Adipose tissue (tissue), 3 donors: ENCODE measurements at regions not wholly inside any gene's neighbourhood (a gene's known extent, or its start where the extent isn't known, plus 50 kb on each side); places are given as distances from the start of the nearest gene placed in this dataset.

Experiments used
- H3K27ac ChIP-seq: one replicate; pipeline ENCODE4 v1.5.1; 2013; ENCODE audit warnings: low read depth, low read length
- WGBS, 3 donors: extraction: QIAGEN DNeasy Blood & Tissue Kit; methylation state at CpG; one replicate each; pipeline ENCODE4 v1.1.7; 2013; 5-methylcytosine and 5-hydroxymethylcytosine counted together
- donor health status: healthy with polysubstance abuse.
- donor health status: Bipolar disorder and iron deficiency.
- donor health status: healthy.

GRCh38 chr2:129302561-129303183 is 676.8 kb upstream of the RAB6C start:
- no peak overlapping the region for H3K27ac ChIP-seq
- WGBS, 3 donors = 58 to 73% (median 61%) methylated on average over 6 of the region's 6 CpGs

GRCh38 chr2:129314120-129314519 is 665.3 kb upstream of the RAB6C start:
- WGBS, 3 donors = 87 to 89% (median 88%) methylated on average over 9 of the region's 9 CpGs
- H3K27ac ChIP-seq = no peak overlapping the region

- WGBS, 3 donors = 79 to 86% (median 83%) methylated on average over 26 to 27 of the region's 27 CpGs
Measured at GRCh38 chr2:129318581-129319421, 660.7 kb upstream of the RAB6C start.

GRCh38 chr2:129319422-129319717 is 660.1 kb upstream of the RAB6C start:
- WGBS, 3 donors = 88 to 90% (median 89%) methylated on average over 7 of the region's 7 CpGs
- no peak overlapping the region for H3K27ac ChIP-seq

More at GRCh38 chr2:129318581-129319421, 660.7 kb upstream of the RAB6C start:
- no peak overlapping the region for H3K27ac ChIP-seq

- 90 to 94% (median 93%) methylated on average over 4 of the region's 4 CpGs for WGBS, 3 donors
- no peak overlapping the region for H3K27ac ChIP-seq
Measured at GRCh38 chr2:129320288-129320687, 659.2 kb upstream of the RAB6C start.

GRCh38 chr2:129324349-129324748 is 655.1 kb upstream of the RAB6C start:
- H3K27ac ChIP-seq = no peak overlapping the region
- 56 to 80% (median 75%) methylated on average over 2 of the region's 2 CpGs for WGBS, 3 donors

- H3K27ac ChIP-seq = no peak overlapping the region
- 74 to 97% (median 95%) methylated on average over 2 of the region's 2 CpGs for WGBS, 3 donors
Measured at GRCh38 chr2:129325151-129325550, 654.3 kb upstream of the RAB6C start.

- no peak overlapping the region for H3K27ac ChIP-seq
- WGBS, 3 donors = 31 to 77% (median 45%) methylated on average over 4 of the region's 4 CpGs
Measured at GRCh38 chr2:129329574-129329973, 649.9 kb upstream of the RAB6C start.

GRCh38 chr2:129330504-129330903 is 649.0 kb upstream of the RAB6C start:
- WGBS, 3 donors = 86 to 89% (median 86%) methylated on average over 2 of the region's 2 CpGs
- H3K27ac ChIP-seq = no peak overlapping the region

GRCh38 chr2:129331638-129332037 is 647.8 kb upstream of the RAB6C start:
- WGBS, 3 donors = 79 to 91% (median 86%) methylated on average over 7 of the region's 7 CpGs
- H3K27ac ChIP-seq = no peak overlapping the region

- H3K27ac ChIP-seq = no peak overlapping the region
- WGBS, 3 donors = 84 to 93% (median 85%) methylated on average over 5 of the region's 5 CpGs
Measured at GRCh38 chr2:129334128-129334527, 645.3 kb upstream of the RAB6C start.

- WGBS, 3 donors = 64 to 73% (median 72%) methylated on average over 13 of the region's 13 CpGs
- H3K27ac ChIP-seq = no peak overlapping the region
Measured at GRCh38 chr2:129334696-129335410, 644.6 kb upstream of the RAB6C start.

- WGBS, 3 donors = 78 to 96% (median 93%) methylated on average over 1 of the region's 1 CpG
- H3K27ac ChIP-seq = no peak overlapping the region
Measured at GRCh38 chr2:129336276-129336675, 643.2 kb upstream of the RAB6C start.

- no peak overlapping the region for H3K27ac ChIP-seq
- WGBS, 3 donors = 88 to 93% (median 92%) methylated on average over 6 of the region's 6 CpGs
Measured at GRCh38 chr2:129337076-129337475, 642.4 kb upstream of the RAB6C start.

- no peak overlapping the region for H3K27ac ChIP-seq
- WGBS, 3 donors = 95 to 100% (median 96%) methylated on average over 1 of the region's 1 CpG
Measured at GRCh38 chr2:129345540-129345939, 633.9 kb upstream of the RAB6C start.

- H3K27ac ChIP-seq = no peak overlapping the region
- 72 to 75% (median 72%) methylated on average over 11 of the region's 11 CpGs for WGBS, 3 donors
Measured at GRCh38 chr2:129347486-129348217, 631.8 kb upstream of the RAB6C start.

- H3K27ac ChIP-seq = no peak overlapping the region
- WGBS, 3 donors = 70 to 87% (median 76%) methylated on average over 2 of the region's 2 CpGs
Measured at GRCh38 chr2:129354631-129355030, 624.8 kb upstream of the RAB6C start.

GRCh38 chr2:129361688-129362087 is 617.8 kb upstream of the RAB6C start:
- 87 to 93% (median 89%) methylated on average over 3 of the region's 3 CpGs for WGBS, 3 donors

GRCh38 chr2:129366263-129366662 is 613.2 kb upstream of the RAB6C start:
- WGBS, 3 donors = 69 to 74% (median 73%) methylated on average over 7 of the region's 7 CpGs

More at GRCh38 chr2:129361688-129362087, 617.8 kb upstream of the RAB6C start:
- no peak overlapping the region for H3K27ac ChIP-seq

More at GRCh38 chr2:129366263-129366662, 613.2 kb upstream of the RAB6C start:
- H3K27ac ChIP-seq = no peak overlapping the region
